ENCODE measurements at regions not wholly inside any gene's neighbourhood (a gene's known extent, or its start where the extent isn't known, plus 50 kb on each side); places are given as distances from the start of the nearest gene placed in this dataset.
"Not testable (repeated sequence)": the region's sequence is repeated elsewhere in the genome, so short reads cannot be mapped to it uniquely, and the experiment has no call there.

- not testable (repeated sequence) for TF ChIP-seq CTCF (IDR thresholded peaks at IDR 0.05; ENCODE audit: extremely low read depth in 1 of 2, insufficient read depth in 1 of 2, low read depth in 1 of 2, low read length in 2 of 2); POLR2A (IDR thresholded peaks at IDR 0.05; ENCODE audit: low read depth, low read length)
These were observed 887.7 kb upstream of the CDH18 start for GRCh38 chr5:20875726-20876125.

Data from endothelial cell of umbilical vein (primary cell).